OCI-LY7 (cell line): ENCODE measurements at regions not wholly inside any gene's neighbourhood (a gene's known extent, or its start where the extent isn't known, plus 50 kb on each side); places are given as distances from the start of the nearest gene placed in this dataset.

Experiments
- BruUV-seq: library from RNA; stranded (reverse); fragments of 400-500 nt; replicated peaks from 2 replicates; lab custom pipeline; 2021; lab: Mats Ljungman, UMichigan
- CTCF ChIA-PET: fragments of 300-600 bp; sonication (Branson Sonifier 250); formaldehyde crosslinking; loops from one replicate; lab custom pipeline; 2022; ENCODE audit warnings: antibody characterized with exemption; ENCODE audit not compliant: unreplicated experiment; lab: Charles Lee
- POLR2A ChIA-PET: fragments of 300-600 bp; sonication (Branson Sonifier 250); formaldehyde crosslinking; loops from one replicate; lab custom pipeline; 2022; ENCODE audit warnings: antibody characterized with exemption; lab: Charles Lee
- DNase-seq: peaks from one replicate; pipeline ENCODE4 v3.0.0-alpha.2; 2015; ENCODE audit warnings: low spot score
- H2AFZ ChIP-seq: fragments of 200-600 bp; sonication (generic), shearing (Covaris generic); 2 replicates; pipeline ENCODE4 v1.6.1; 2014; ENCODE audit warnings: mild to moderate bottlenecking, antibody characterized with exemption, low read length, moderate library complexity
- H3K27ac ChIP-seq: fragments of 200-600 bp; sonication (generic); 2 replicates; pipeline ENCODE4 v1.5.1; 2014; ENCODE audit warnings: mixed run types, low read depth, mild to moderate bottlenecking, moderate library complexity, low read length, inconsistent platforms; ENCODE audit not compliant: poor library complexity, severe bottlenecking
- H3K36me3 ChIP-seq: fragments of 200-600 bp; sonication (generic); 2 replicates; pipeline ENCODE4 v1.6.1; 2014; ENCODE audit warnings: mild to moderate bottlenecking, antibody characterized with exemption, low read length, moderate library complexity, mixed read lengths; ENCODE audit not compliant: insufficient read depth
- H3K4me1 ChIP-seq: fragments of 200-600 bp; sonication (generic); 2 replicates; pipeline ENCODE4 v1.5.1; 2014; ENCODE audit warnings: mild to moderate bottlenecking, low read length; ENCODE audit not compliant: insufficient read depth, poor library complexity, severe bottlenecking
- H3K4me2 ChIP-seq: fragments of 200-600 bp; sonication (generic); 2 replicates; pipeline ENCODE4 v1.6.1; 2014; ENCODE audit warnings: mild to moderate bottlenecking, low read length
- H3K4me3 ChIP-seq: fragments of 200-600 bp; sonication (generic); 2 replicates; pipeline ENCODE4 v1.5.1; 2014; ENCODE audit warnings: mild to moderate bottlenecking, low read depth, low read length; ENCODE audit not compliant: poor library complexity, severe bottlenecking
- H3K79me2 ChIP-seq: fragments of 200-600 bp; sonication (generic); 2 replicates; pipeline ENCODE4 v1.6.1; 2016; ENCODE audit warnings: low read depth, mild to moderate bottlenecking, low read length, moderate library complexity, mixed read lengths; ENCODE audit not compliant: insufficient read depth
- H3K9me2 ChIP-seq: fragments of 200-600 bp; sonication (generic); 2 replicates; pipeline ENCODE4 v1.6.1; 2016; ENCODE audit warnings: mild to moderate bottlenecking, low read length, mixed read lengths; ENCODE audit not compliant: insufficient read depth
- H3K9me3 ChIP-seq: fragments of 200-600 bp; sonication (generic); 2 replicates; pipeline ENCODE4 v1.6.1; 2014; ENCODE audit warnings: mild to moderate bottlenecking, mixed run types, low read length, mixed read lengths
- H4K20me1 ChIP-seq: fragments of 200-600 bp; sonication (generic); 2 replicates; pipeline ENCODE4 v1.6.1; 2014; ENCODE audit warnings: mild to moderate bottlenecking, antibody characterized with exemption, low read length, moderate library complexity, mixed read lengths; ENCODE audit not compliant: insufficient read depth
- EZH2phosphoT487 ChIP-seq: fragments of 200-600 bp; sonication (generic); IDR thresholded peaks from 2 replicates; pipeline ENCODE4 v1.6.1; 2018; ENCODE audit warnings: low read depth, borderline replicate concordance, mild to moderate bottlenecking, mixed run types, antibody characterized with exemption, low read length, moderate library complexity, mixed read lengths
- intact Hi-C: fragments of 100-400 bp; cut with micrococcal nuclease; formaldehyde crosslinking; loops from one replicate; pipeline ENCODE4 v1.10.0; 2022; ENCODE audit not compliant: unreplicated experiment
- TF ChIP-seq, protein P1 (sequence below): fragments of 200-600 bp; sonication (generic); conservative IDR thresholded peaks from 2 replicates; pipeline ENCODE4 v1.5.1; 2014; ENCODE audit warnings: mild to moderate bottlenecking, antibody characterized with exemption, low read length, moderate library complexity, mixed read lengths

DNA sequence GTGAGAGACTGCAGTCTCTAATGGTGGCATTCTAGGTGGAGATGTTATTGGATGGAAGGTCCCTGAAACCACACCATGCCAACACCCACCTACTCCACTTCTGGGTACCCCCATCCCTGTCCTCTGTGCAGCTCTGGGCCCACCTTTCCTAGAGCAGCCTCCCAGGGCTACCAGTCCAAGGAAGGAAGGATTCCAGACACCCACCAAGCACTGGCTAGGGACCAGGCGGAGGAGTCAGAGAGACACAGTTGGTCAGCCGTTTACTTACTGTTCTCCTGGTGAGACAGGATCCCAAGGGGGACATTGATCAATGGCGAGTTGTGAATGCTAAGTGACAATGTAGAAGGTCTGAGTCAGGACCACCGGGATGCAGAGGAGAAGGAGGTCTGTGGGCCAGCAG is 151.6 kb downstream of the TTC32 start:
- H2AFZ ChIP-seq = no peak overlapping the region
- no peaks in the 10 kb centered on the region for H3K9me2 ChIP-seq
- DNase-seq = no peak
- H3K27ac ChIP-seq = no peak overlapping the region
- H3K36me3 ChIP-seq = no peaks in the 10 kb centered on the region
- no TSS peak for BruUV-seq
- TF ChIP-seq, protein P1, sequence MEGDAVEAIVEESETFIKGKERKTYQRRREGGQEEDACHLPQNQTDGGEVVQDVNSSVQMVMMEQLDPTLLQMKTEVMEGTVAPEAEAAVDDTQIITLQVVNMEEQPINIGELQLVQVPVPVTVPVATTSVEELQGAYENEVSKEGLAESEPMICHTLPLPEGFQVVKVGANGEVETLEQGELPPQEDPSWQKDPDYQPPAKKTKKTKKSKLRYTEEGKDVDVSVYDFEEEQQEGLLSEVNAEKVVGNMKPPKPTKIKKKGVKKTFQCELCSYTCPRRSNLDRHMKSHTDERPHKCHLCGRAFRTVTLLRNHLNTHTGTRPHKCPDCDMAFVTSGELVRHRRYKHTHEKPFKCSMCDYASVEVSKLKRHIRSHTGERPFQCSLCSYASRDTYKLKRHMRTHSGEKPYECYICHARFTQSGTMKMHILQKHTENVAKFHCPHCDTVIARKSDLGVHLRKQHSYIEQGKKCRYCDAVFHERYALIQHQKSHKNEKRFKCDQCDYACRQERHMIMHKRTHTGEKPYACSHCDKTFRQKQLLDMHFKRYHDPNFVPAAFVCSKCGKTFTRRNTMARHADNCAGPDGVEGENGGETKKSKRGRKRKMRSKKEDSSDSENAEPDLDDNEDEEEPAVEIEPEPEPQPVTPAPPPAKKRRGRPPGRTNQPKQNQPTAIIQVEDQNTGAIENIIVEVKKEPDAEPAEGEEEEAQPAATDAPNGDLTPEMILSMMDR = no peak
- ChIA-PET CTCF (no interaction called here), POLR2A (no interaction called here)
- no peak overlapping the region for H3K4me2 ChIP-seq
- no peaks in the 10 kb centered on the region for H3K79me2 ChIP-seq
- no peak overlapping the region for H3K4me3 ChIP-seq
- no peaks in the 10 kb centered on the region for H3K9me3 ChIP-seq
- intact Hi-C loops = no loop called here
- no peaks in the 10 kb centered on the region for H4K20me1 ChIP-seq
- no peaks in the 10 kb centered on the region for H3K4me1 ChIP-seq

DNA sequence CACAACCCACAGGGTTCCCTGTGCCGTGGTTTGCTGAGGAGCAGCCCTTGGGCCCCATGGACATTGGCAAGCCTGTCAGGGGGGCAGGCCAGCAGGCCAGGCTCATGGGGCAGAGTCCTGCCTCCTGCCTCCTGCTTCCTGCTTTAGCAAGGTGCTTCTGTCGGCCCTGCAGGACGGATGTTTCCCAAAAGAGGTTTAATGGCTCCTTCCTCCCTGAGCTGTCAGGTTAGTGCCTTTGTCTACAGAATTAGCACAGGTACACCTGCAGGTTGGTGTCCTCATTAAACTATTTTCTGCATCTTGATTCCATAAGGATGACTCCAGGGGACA is 152.3 kb downstream of the TTC32 start:
- H3K4me2 ChIP-seq = no peak overlapping the region
- no peaks in the 10 kb centered on the region for H3K36me3 ChIP-seq
- no peak for TF ChIP-seq EZH2phosphoT487
- TF ChIP-seq, protein P1 = no peak
- intact Hi-C loops = no loop called here
- no peak overlapping the region for H2AFZ ChIP-seq
- CTCF ChIA-PET = no interaction called here
- no peaks in the 10 kb centered on the region for H3K4me1 ChIP-seq
- no peak overlapping the region for H3K4me3 ChIP-seq
- H3K9me3 ChIP-seq = no peaks in the 10 kb centered on the region
- no TSS peak for BruUV-seq
- no peaks in the 10 kb centered on the region for H3K79me2 ChIP-seq
- DNase-seq = no peak
- H3K27ac ChIP-seq = no peak overlapping the region
- no peaks in the 10 kb centered on the region for H4K20me1 ChIP-seq
- H3K9me2 ChIP-seq = no peaks in the 10 kb centered on the region
- POLR2A ChIA-PET = no interaction called here

GRCh38 chr2:19748711-19749506 is 152.9 kb downstream of the TTC32 start:
- TF ChIP-seq, protein P1 = no peak
- TF ChIP-seq EZH2phosphoT487 = no peak
- no peak for DNase-seq
- intact Hi-C loops = no loop called here
- Histone ChIP-seq H3K9me2 (no peaks in the 10 kb centered on the region), H3K4me2 (no peak overlapping the region), H3K79me2 (no peaks in the 10 kb centered on the region), H3K4me3 (no peak overlapping the region), H3K9me3 (no peaks in the 10 kb centered on the region), H4K20me1 (no peaks in the 10 kb centered on the region), H3K27ac (no peak overlapping the region), H3K4me1 (no peaks in the 10 kb centered on the region), H2AFZ (no peak overlapping the region), H3K36me3 (no peaks in the 10 kb centered on the region)
- CTCF ChIA-PET = no interaction called here
- no TSS peak for BruUV-seq
- POLR2A ChIA-PET = interaction anchor here (0.5 to 0.7 kb wide), 2 partner anchors 189 to 237 kb away, joined by 3 read pairs; no protein-coding TSS in a partner anchor
